Smooth muscle cell (in vitro differentiated cells): ENCODE measurements at regions not wholly inside any gene's neighbourhood (a gene's known extent, or its start where the extent isn't known, plus 50 kb on each side); places are given as distances from the start of the nearest gene placed in this dataset.

Experiments
- DNase-seq: peaks from one replicate; lab custom pipeline; 2025; ENCODE audit not compliant: unreplicated experiment; lab: John Stamatoyannopoulos, UW
- H2AFZ ChIP-seq: fragments of 200-600 bp; sonication (generic); 2 replicates; pipeline ENCODE4 v1.6.0; 2016; ENCODE audit warnings: antibody characterized with exemption, low read depth, mild to moderate bottlenecking
- H3F3A ChIP-seq: fragments of 200-600 bp; sonication (generic); 2 replicates; pipeline ENCODE4 v1.6.0; 2017; ENCODE audit warnings: antibody characterized with exemption, low read depth
- H3K27ac ChIP-seq: fragments of 200-600 bp; sonication (generic); 2 replicates; pipeline ENCODE4 v1.5.1; 2016; ENCODE audit warnings: low read depth, mild to moderate bottlenecking
- H3K27me3 ChIP-seq: fragments of 200-600 bp; sonication (generic); 2 replicates; pipeline ENCODE4 v1.6.1; 2016; ENCODE audit warnings: low read depth, mild to moderate bottlenecking
- H3K36me3 ChIP-seq: fragments of 200-600 bp; sonication (generic); 2 replicates; pipeline ENCODE4 v1.5.1; 2016; ENCODE audit warnings: low read depth
- H3K4me1 ChIP-seq: fragments of 200-600 bp; sonication (generic); 2 replicates; pipeline ENCODE4 v1.5.1; 2016; ENCODE audit warnings: low read depth
- H3K4me2 ChIP-seq: fragments of 200-600 bp; sonication (generic); 2 replicates; pipeline ENCODE4 v1.6.0; 2016; ENCODE audit warnings: mild to moderate bottlenecking
- H3K4me3 ChIP-seq: fragments of 200-600 bp; sonication (generic); 2 replicates; pipeline ENCODE4 v1.5.1; 2016; ENCODE audit warnings: mild to moderate bottlenecking
- H3K79me2 ChIP-seq: fragments of 200-600 bp; sonication (generic); 2 replicates; pipeline ENCODE4 v1.6.0; 2016; ENCODE audit warnings: low read depth, mild to moderate bottlenecking
- H3K9ac ChIP-seq: fragments of 200-600 bp; sonication (generic); 2 replicates; pipeline ENCODE4 v1.6.0; 2016; ENCODE audit warnings: low read depth
- H3K9me3 ChIP-seq: fragments of 200-600 bp; sonication (generic); replicated peaks from 2 replicates; pipeline ENCODE4 v1.5.1; 2016; ENCODE audit warnings: low read depth
- H4K20me1 ChIP-seq: fragments of 200-600 bp; sonication (generic); 2 replicates; pipeline ENCODE4 v1.6.0; 2016; ENCODE audit warnings: low read depth
- CTCF ChIP-seq: fragments of 200-600 bp; sonication (generic); IDR thresholded peaks from 2 replicates; pipeline ENCODE4 v1.5.1; 2017; ENCODE audit warnings: borderline replicate concordance, mild to moderate bottlenecking, antibody characterized with exemption; ENCODE audit not compliant: insufficient read depth, poor library complexity, severe bottlenecking
- WGBS: methylation state at CpG from one replicate; pipeline ENCODE4 v1.1.7; 2016; ENCODE audit warnings: low lambda C conversion rate; 5-methylcytosine and 5-hydroxymethylcytosine counted together

- no peak for TF ChIP-seq CTCF
Measured at GRCh38 chr10:58980826-58981415, 195.5 kb upstream of the PHYHIPL start.

GRCh38 chr10:58981846-58982245, 194.6 kb upstream of the PHYHIPL start:
- Histone ChIP-seq H4K20me1 (no peaks in the 10 kb centered on the region), H3K27me3 (no peaks in the 10 kb centered on the region), H2AFZ (no peak overlapping the region), H3K79me2 (no peaks in the 10 kb centered on the region), H3K36me3 (no peaks in the 10 kb centered on the region), H3K4me2 (no peak overlapping the region), H3K27ac (no peak overlapping the region), H3K4me1 (peaks cover 4% of the 10 kb centered on the region), H3F3A (no peaks in the 10 kb centered on the region), H3K4me3 (no peak overlapping the region), H3K9me3 (no peaks in the 10 kb centered on the region), H3K9ac (no peak overlapping the region)
- WGBS: 69% methylated on average over 6 of the region's 6 CpGs
- no peak for DNase-seq
- TF ChIP-seq CTCF: no peak

More at GRCh38 chr10:58980826-58981415, 195.5 kb upstream of the PHYHIPL start:
- H3F3A ChIP-seq: no peaks in the 10 kb centered on the region
- H3K9me3 ChIP-seq: no peaks in the 10 kb centered on the region
- no peaks in the 10 kb centered on the region for H3K27me3 ChIP-seq
- no peak overlapping the region for H3K4me2 ChIP-seq
- no peak overlapping the region for H3K4me3 ChIP-seq
- no peaks in the 10 kb centered on the region for H3K36me3 ChIP-seq
- no peak for DNase-seq
- WGBS: 57% methylated on average over 6 of the region's 6 CpGs
- no peak overlapping the region for H3K27ac ChIP-seq
- no peaks in the 10 kb centered on the region for H4K20me1 ChIP-seq
- peaks cover 4% of the 10 kb centered on the region for H3K4me1 ChIP-seq
- no peaks in the 10 kb centered on the region for H3K79me2 ChIP-seq
- no peak overlapping the region for H3K9ac ChIP-seq
- no peak overlapping the region for H2AFZ ChIP-seq

- H3K27ac ChIP-seq: no peak overlapping the region
- H3K27me3 ChIP-seq: no peaks in the 10 kb centered on the region
- H3K9ac ChIP-seq: no peak overlapping the region
- no peak overlapping the region for H2AFZ ChIP-seq
- H3K36me3 ChIP-seq: no peaks in the 10 kb centered on the region
- H3K4me2 ChIP-seq: no peak overlapping the region
- no peaks in the 10 kb centered on the region for H4K20me1 ChIP-seq
- no peak for TF ChIP-seq CTCF
- WGBS: 92% methylated on average over 3 of the region's 3 CpGs
- DNase-seq: no peak
- no peaks in the 10 kb centered on the region for H3K9me3 ChIP-seq
- H3F3A ChIP-seq: no peaks in the 10 kb centered on the region
- peaks cover 4% of the 10 kb centered on the region for H3K4me1 ChIP-seq
- H3K4me3 ChIP-seq: no peak overlapping the region
- no peaks in the 10 kb centered on the region for H3K79me2 ChIP-seq
Measured at GRCh38 chr10:58982470-58983239, 193.8 kb upstream of the PHYHIPL start.
